DOHH2 (cell line): ENCODE measurements at regions not wholly inside any gene's neighbourhood (a gene's known extent, or its start where the extent isn't known, plus 50 kb on each side); places are given as distances from the start of the nearest gene placed in this dataset.

Experiments
- H3F3A ChIP-seq: fragments of 200-600 bp; sonication (generic), shearing (Covaris generic); 2 replicates; pipeline ENCODE4 v1.6.0; 2016; ENCODE audit warnings: antibody characterized with exemption, mild to moderate bottlenecking; ENCODE audit not compliant: control insufficient read depth, insufficient read depth
- H3K27ac ChIP-seq: fragments of 200-600 bp; sonication (generic); 2 replicates; pipeline ENCODE4 v1.5.1; 2014; ENCODE audit warnings: low read depth, mild to moderate bottlenecking, low read length, moderate library complexity
- H3K27me3 ChIP-seq: fragments of 200-600 bp; sonication (generic); 2 replicates; pipeline ENCODE4 v1.6.1; 2014; ENCODE audit warnings: mild to moderate bottlenecking, low read length, mixed read lengths; ENCODE audit not compliant: control insufficient read depth
- H3K36me3 ChIP-seq: fragments of 200-600 bp; sonication (generic); 2 replicates; pipeline ENCODE4 v1.6.1; 2014; ENCODE audit warnings: mild to moderate bottlenecking, low read length, moderate library complexity, mixed read lengths; ENCODE audit not compliant: control insufficient read depth
- H3K4me1 ChIP-seq: fragments of 200-600 bp; sonication (generic); 2 replicates; pipeline ENCODE4 v1.6.1; 2014; ENCODE audit warnings: mild to moderate bottlenecking, low read length, mixed read lengths; ENCODE audit not compliant: control insufficient read depth
- H3K4me2 ChIP-seq: fragments of 200-600 bp; sonication (generic); 2 replicates; pipeline ENCODE4 v1.6.0; 2014; ENCODE audit warnings: mild to moderate bottlenecking, low read length, moderate library complexity
- H3K4me3 ChIP-seq: fragments of 200-600 bp; sonication (generic); 2 replicates; pipeline ENCODE4 v1.5.1; 2014; ENCODE audit warnings: mild to moderate bottlenecking, low read length, mixed read lengths
- H3K79me2 ChIP-seq: fragments of 200-600 bp; sonication (generic); 2 replicates; pipeline ENCODE4 v1.6.1; 2014; ENCODE audit warnings: mild to moderate bottlenecking, low read length, mixed read lengths; ENCODE audit not compliant: control insufficient read depth
- H3K9me2 ChIP-seq: fragments of 200-600 bp; sonication (generic); replicated peaks from 2 replicates; pipeline ENCODE4 v1.6.1; 2014; ENCODE audit warnings: mild to moderate bottlenecking, low read length, mixed read lengths; ENCODE audit not compliant: control insufficient read depth
- H3K9me3 ChIP-seq: fragments of 200-600 bp; sonication (generic); 2 replicates; pipeline ENCODE4 v1.6.1; 2014; ENCODE audit warnings: antibody characterized with exemption, low read length, mixed read lengths; ENCODE audit not compliant: control insufficient read depth, insufficient read depth
- H4K20me1 ChIP-seq: fragments of 200-600 bp; sonication (generic); 2 replicates; pipeline ENCODE4 v1.6.0; 2014; ENCODE audit warnings: low read depth, mild to moderate bottlenecking, antibody characterized with exemption, low read length, moderate library complexity; ENCODE audit not compliant: control insufficient read depth, insufficient read depth
- CTCF ChIP-seq: fragments of 200-600 bp; sonication (generic); IDR thresholded peaks from one replicate; pipeline ENCODE4 v1.5.1; 2014; ENCODE audit warnings: antibody characterized with exemption, mild to moderate bottlenecking, low read depth, low read length; ENCODE audit not compliant: poor library complexity, severe bottlenecking
- EZH2phosphoT487 ChIP-seq: fragments of 200-600 bp; sonication (generic); IDR thresholded peaks from 2 replicates; pipeline ENCODE4 v1.6.1; 2017; ENCODE audit warnings: borderline replicate concordance, mild to moderate bottlenecking, antibody characterized with exemption, low read length, moderate library complexity, mixed read lengths

- Histone ChIP-seq H3K4me1 (peaks cover 4% of the 10 kb centered on the region; the same call in 1 of the 2 replicates), H4K20me1 (no peaks in the 10 kb centered on the region), H3K9me3 (no peaks in the 10 kb centered on the region), H3K27ac (no peak overlapping the region), H3K27me3 (no peaks in the 10 kb centered on the region; the same call in 1 of the 2 replicates), H3K4me2 (no peak overlapping the region), H3K9me2 (no peaks in the 10 kb centered on the region), H3K36me3 (no peaks in the 10 kb centered on the region), H3F3A (no peaks in the 10 kb centered on the region), H3K79me2 (no peaks in the 10 kb centered on the region), H3K4me3 (no peak overlapping the region)
- TF ChIP-seq CTCF (no peak), EZH2phosphoT487 (no peak)
Measured at GRCh38 chr12:47591795-47592194, 114.0 kb downstream of the RPAP3 start.

- Histone ChIP-seq H3K79me2 (no peaks in the 10 kb centered on the region), H3K27ac (no peak overlapping the region), H3K4me1 (peaks cover 4% of the 10 kb centered on the region; the same call in 1 of the 2 replicates), H3K4me2 (no peak overlapping the region), H3K36me3 (no peaks in the 10 kb centered on the region), H3K27me3 (no peaks in the 10 kb centered on the region; the same call in 1 of the 2 replicates), H3K4me3 (no peak overlapping the region), H3K9me2 (no peaks in the 10 kb centered on the region), H4K20me1 (no peaks in the 10 kb centered on the region), H3K9me3 (no peaks in the 10 kb centered on the region), H3F3A (no peaks in the 10 kb centered on the region)
- TF ChIP-seq EZH2phosphoT487 (no peak), CTCF (no peak)
Measured at GRCh38 chr12:47591361-47591791, 114.5 kb downstream of the RPAP3 start.

GRCh38 chr12:47590771-47591360 is 115.0 kb downstream of the RPAP3 start:
- Histone ChIP-seq H3K36me3 (no peaks in the 10 kb centered on the region), H3K9me2 (no peaks in the 10 kb centered on the region), H3K27ac (no peak overlapping the region), H3K27me3 (peaks cover 2% of the 10 kb centered on the region; the same call in 1 of the 2 replicates), H4K20me1 (no peaks in the 10 kb centered on the region), H3K79me2 (no peaks in the 10 kb centered on the region), H3K4me3 (no peak overlapping the region), H3K4me2 (no peak overlapping the region), H3K9me3 (no peaks in the 10 kb centered on the region), H3F3A (no peaks in the 10 kb centered on the region), H3K4me1 (peaks cover 4% of the 10 kb centered on the region; the same call in 1 of the 2 replicates)
- TF ChIP-seq EZH2phosphoT487 (no peak), CTCF (no peak)
